ENCODE measurements at regions not wholly inside any gene's neighbourhood (a gene's known extent, or its start where the extent isn't known, plus 50 kb on each side); places are given as distances from the start of the nearest gene placed in this dataset.

DNA sequence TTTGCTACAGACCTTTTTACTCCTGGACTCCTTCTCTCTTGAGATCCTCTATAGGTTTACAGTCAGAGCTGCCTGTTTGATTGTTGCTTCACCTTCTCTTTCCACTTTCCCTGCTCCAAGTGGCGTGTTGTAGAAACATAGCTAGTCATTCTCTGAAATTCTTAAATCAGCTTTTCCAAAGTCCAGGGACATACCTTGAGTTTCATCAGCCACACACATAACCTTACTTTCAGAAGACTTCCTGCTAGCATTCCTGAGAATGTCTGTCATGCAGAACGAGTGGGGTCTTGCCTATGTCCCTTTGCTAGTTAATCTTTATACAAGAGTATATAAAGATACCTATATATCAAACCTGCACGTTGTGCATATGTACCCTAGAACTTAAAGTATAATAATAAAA lies 230.3 kb upstream of the ZNF462 start:
- Mint-ChIP-seq H3K4me1 (no peaks in the 10 kb centered on the region), H3K9me3 (peaks cover 5 to 30% (median 8%) of the 10 kb centered on the region in 7 donors), H3K36me3 (no peaks in the 10 kb centered on the region), H3K27me3 (no peaks in the 10 kb centered on the region), H3K4me3 (no peak overlapping the region), H3K27ac (no peak overlapping the region)
- Histone ChIP-seq H3K4me3 (ENCODE audit: low read depth, low read length) (no peak overlapping the region), H3K9me3 (ENCODE audit: control insufficient read depth in 2 of 2, low read length in 2 of 2) (no peaks in the 10 kb centered on the region), H3K27me3 (ENCODE audit: control insufficient read depth, insufficient read depth, low read length) (no peaks in the 10 kb centered on the region), H3K4me1 (ENCODE audit: control insufficient read depth, insufficient read depth, low read length, poor library complexity, severe bottlenecking) (no peaks in the 10 kb centered on the region), H3K27ac (ENCODE audit: insufficient read depth, low read length, poor library complexity, severe bottlenecking) (no peak overlapping the region), H3K36me3 (ENCODE audit: control insufficient read depth, insufficient read depth, low read length) (no peaks in the 10 kb centered on the region)
- no peak for ATAC-seq (ENCODE audit: low read depth in 2 of 2)
- DNase-seq = no peak

DNA sequence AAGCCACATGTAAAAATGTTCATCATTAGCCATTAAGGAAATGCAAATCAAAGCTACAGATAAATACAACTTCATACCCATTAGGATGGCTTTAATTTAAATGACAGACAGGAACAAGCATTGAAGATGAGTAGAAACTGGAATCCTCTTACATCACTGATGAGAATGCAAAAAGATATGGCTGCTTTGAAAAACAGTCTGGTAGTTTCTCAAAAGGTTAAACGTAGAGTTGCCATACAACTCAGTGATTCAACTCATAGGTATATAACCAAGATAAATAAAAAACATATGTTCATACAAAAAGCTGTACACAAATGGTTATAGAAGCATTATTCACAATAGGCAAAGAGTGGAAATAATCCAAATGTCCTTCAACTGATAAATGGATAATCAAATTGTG lies 228.8 kb upstream of the ZNF462 start:
- no peaks in the 10 kb centered on the region for H3K9me3 ChIP-seq (ENCODE audit: control insufficient read depth in 2 of 2, low read length in 2 of 2)
- no peaks in the 10 kb centered on the region for H3K4me1 ChIP-seq (ENCODE audit: control insufficient read depth, insufficient read depth, low read length, poor library complexity, severe bottlenecking)
- H3K36me3 ChIP-seq (ENCODE audit: control insufficient read depth, insufficient read depth, low read length) = no peaks in the 10 kb centered on the region
- H3K27ac ChIP-seq (ENCODE audit: insufficient read depth, low read length, poor library complexity, severe bottlenecking) = no peak overlapping the region
- Mint-ChIP-seq H3K27ac (no peak overlapping the region), H3K36me3 (no peaks in the 10 kb centered on the region), H3K9me3 (peaks cover 2 to 30% (median 10%) of the 10 kb centered on the region in 7 donors), H3K27me3 (no peaks in the 10 kb centered on the region), H3K4me3 (no peak overlapping the region), H3K4me1 (no peaks in the 10 kb centered on the region)
- H3K4me3 ChIP-seq (ENCODE audit: low read depth, low read length) = no peak overlapping the region
- ATAC-seq (ENCODE audit: low read depth in 2 of 2) (no peak), DNase-seq (no peak)
- H3K27me3 ChIP-seq (ENCODE audit: control insufficient read depth, insufficient read depth, low read length) = no peaks in the 10 kb centered on the region

DNA sequence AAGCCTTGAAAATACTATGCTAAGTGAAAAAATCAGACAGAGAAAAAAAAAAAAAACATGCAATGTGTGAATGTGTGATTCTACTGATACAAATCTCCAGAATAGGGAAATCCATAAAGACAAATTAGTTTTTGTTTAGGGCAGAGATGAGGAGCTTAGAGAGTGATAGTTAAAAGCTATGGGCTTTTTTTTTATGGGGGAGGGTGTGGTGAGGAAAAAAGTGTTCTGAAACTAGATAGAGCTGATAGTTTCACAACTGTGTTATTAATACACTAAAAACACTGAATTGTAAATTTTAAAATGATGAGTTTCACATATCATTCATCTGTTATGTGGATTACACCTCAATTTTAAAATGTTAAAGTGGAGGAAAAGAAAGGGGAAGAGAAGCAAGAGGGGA lies 228.3 kb upstream of the ZNF462 start:
- H3K27ac Mint-ChIP-seq = no peak overlapping the region
- H3K27me3 Mint-ChIP-seq = no peaks in the 10 kb centered on the region
- Histone ChIP-seq H3K9me3 (ENCODE audit: control insufficient read depth in 2 of 2, low read length in 2 of 2) (no peaks in the 10 kb centered on the region), H3K27me3 (ENCODE audit: control insufficient read depth, insufficient read depth, low read length) (no peaks in the 10 kb centered on the region), H3K4me3 (ENCODE audit: low read depth, low read length) (no peak overlapping the region), H3K27ac (ENCODE audit: insufficient read depth, low read length, poor library complexity, severe bottlenecking) (no peak overlapping the region), H3K36me3 (ENCODE audit: control insufficient read depth, insufficient read depth, low read length) (no peaks in the 10 kb centered on the region), H3K4me1 (ENCODE audit: control insufficient read depth, insufficient read depth, low read length, poor library complexity, severe bottlenecking) (no peaks in the 10 kb centered on the region)
- ATAC-seq (ENCODE audit: low read depth in 2 of 2) (no peak), DNase-seq (no peak)
- peaks cover 2 to 26% (median 7%) of the 10 kb centered on the region in 7 donors for H3K9me3 Mint-ChIP-seq
- H3K36me3 Mint-ChIP-seq = no peaks in the 10 kb centered on the region
- H3K4me3 Mint-ChIP-seq = peak overlapping the region in 1 of 4 donors; percentile 21
- H3K4me1 Mint-ChIP-seq = no peaks in the 10 kb centered on the region

DNA sequence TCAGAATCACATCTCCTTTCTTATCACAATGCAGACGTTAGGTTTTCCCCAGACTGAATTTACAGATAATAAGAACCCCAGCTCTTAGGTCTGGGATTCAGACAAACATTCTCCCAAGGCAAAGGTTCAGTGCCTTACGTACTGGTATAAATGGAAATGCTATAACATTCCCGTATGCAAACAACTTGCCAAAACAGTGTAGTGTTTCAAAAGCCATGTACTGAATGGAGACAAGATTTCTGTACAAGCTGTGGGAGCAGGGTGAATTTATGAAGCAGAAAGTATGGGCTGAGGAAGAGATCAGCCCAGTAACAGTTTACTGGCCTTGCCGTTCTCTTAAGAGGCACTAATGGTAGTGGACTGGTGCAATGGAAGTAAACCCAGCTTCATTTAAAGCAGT lies 225.5 kb upstream of the ZNF462 start:
- Mint-ChIP-seq H3K27ac (no peak overlapping the region), H3K27me3 (no peaks in the 10 kb centered on the region), H3K4me1 (no peaks in the 10 kb centered on the region), H3K4me3 (no peak overlapping the region), H3K36me3 (no peaks in the 10 kb centered on the region), H3K9me3 (peaks cover 0 to 10% (median 4%) of the 10 kb centered on the region in 7 donors)
- Histone ChIP-seq H3K36me3 (ENCODE audit: control insufficient read depth, insufficient read depth, low read length) (no peaks in the 10 kb centered on the region), H3K4me3 (ENCODE audit: low read depth, low read length) (no peak overlapping the region), H3K9me3 (ENCODE audit: control insufficient read depth in 2 of 2, low read length in 2 of 2) (no peaks in the 10 kb centered on the region), H3K27me3 (ENCODE audit: control insufficient read depth, insufficient read depth, low read length) (no peaks in the 10 kb centered on the region), H3K27ac (ENCODE audit: insufficient read depth, low read length, poor library complexity, severe bottlenecking) (no peak overlapping the region), H3K4me1 (ENCODE audit: control insufficient read depth, insufficient read depth, low read length, poor library complexity, severe bottlenecking) (no peaks in the 10 kb centered on the region)
- no peak for ATAC-seq (ENCODE audit: low read depth in 2 of 2)
- DNase-seq = no peak

DNA sequence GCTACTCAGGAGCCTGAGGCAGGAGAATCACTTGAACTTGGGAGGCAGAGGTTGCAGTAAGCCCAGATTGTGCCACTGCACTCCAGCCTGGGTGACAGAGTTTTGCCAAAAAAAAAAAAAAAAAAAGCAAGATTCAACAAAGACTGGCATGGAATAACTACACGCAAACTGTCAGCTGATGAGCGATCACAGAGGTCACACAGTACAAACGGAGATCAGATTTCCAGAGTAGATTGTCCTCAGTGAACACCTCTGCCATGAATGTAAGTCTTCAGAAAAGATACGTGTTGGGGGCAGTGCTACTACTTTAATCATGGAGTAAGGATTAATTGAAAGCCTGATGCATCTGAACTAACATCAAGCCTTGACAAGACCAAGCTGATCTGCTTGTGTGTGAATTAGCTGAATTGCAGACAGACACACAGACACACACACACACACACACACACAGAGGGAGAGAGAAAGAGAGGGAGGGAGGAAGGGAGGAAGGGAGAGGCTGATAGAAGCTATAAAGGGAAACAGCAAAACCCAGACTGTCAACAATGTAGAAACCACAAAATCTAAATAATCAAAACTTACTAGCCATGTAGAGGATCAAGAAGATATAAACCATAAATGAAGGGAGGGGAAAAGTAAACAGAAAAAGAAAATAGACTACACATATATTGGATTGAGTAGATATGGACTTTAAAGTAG lies 222.9 kb upstream of the ZNF462 start:
- no peak overlapping the region for H3K27ac ChIP-seq (ENCODE audit: insufficient read depth, low read length, poor library complexity, severe bottlenecking)
- H3K4me1 ChIP-seq (ENCODE audit: control insufficient read depth, insufficient read depth, low read length, poor library complexity, severe bottlenecking) = no peaks in the 10 kb centered on the region
- DNase-seq (no peak), ATAC-seq (ENCODE audit: low read depth in 2 of 2) (no peak)
- Mint-ChIP-seq H3K27ac (no peak overlapping the region), H3K4me1 (no peaks in the 10 kb centered on the region), H3K36me3 (no peaks in the 10 kb centered on the region), H3K9me3 (peaks cover 2 to 16% (median 9%) of the 10 kb centered on the region in 7 donors), H3K4me3 (no peak overlapping the region), H3K27me3 (no peaks in the 10 kb centered on the region)
- no peaks in the 10 kb centered on the region for H3K36me3 ChIP-seq (ENCODE audit: control insufficient read depth, insufficient read depth, low read length)
- no peaks in the 10 kb centered on the region for H3K27me3 ChIP-seq (ENCODE audit: control insufficient read depth, insufficient read depth, low read length)
- H3K4me3 ChIP-seq (ENCODE audit: low read depth, low read length) = no peak overlapping the region
- no peaks in the 10 kb centered on the region for H3K9me3 ChIP-seq (ENCODE audit: control insufficient read depth in 2 of 2, low read length in 2 of 2)

DNA sequence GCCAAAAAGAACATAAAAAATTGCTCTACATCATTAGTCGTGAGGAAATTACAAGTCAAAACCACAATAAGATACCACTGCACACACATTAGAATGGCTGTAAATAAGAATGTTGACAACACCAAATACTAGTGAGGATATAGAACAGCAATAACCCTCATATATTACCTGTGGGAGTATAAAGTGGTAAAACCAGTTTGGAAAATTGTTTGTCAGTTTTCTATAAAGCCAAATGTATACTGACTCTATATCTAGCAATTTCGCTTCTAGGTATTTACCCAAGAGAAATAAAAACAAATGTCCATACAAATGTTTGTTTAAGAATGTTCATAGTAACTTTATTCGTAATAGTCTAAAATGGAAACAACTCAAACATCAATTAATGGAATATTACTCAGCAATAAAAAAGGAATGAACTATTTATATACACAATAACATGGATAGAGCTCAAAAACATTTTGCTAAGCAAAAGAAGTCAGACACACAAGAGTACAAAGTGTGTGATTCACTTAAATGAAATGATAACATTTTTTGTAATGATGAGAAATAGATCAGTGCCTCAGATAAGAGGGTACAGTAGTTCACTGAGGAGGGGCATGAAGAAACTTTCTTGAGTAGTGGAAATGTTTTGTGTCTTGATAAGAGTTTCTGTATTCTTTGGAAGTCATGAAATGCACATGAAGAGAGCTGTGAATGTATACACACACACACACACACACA lies 219.6 kb upstream of the ZNF462 start:
- Histone ChIP-seq H3K4me3 (ENCODE audit: low read depth, low read length) (no peak overlapping the region), H3K27me3 (ENCODE audit: control insufficient read depth, insufficient read depth, low read length) (no peaks in the 10 kb centered on the region), H3K4me1 (ENCODE audit: control insufficient read depth, insufficient read depth, low read length, poor library complexity, severe bottlenecking) (no peaks in the 10 kb centered on the region), H3K27ac (ENCODE audit: insufficient read depth, low read length, poor library complexity, severe bottlenecking) (no peak overlapping the region), H3K9me3 (ENCODE audit: control insufficient read depth in 2 of 2, low read length in 2 of 2) (no peaks in the 10 kb centered on the region), H3K36me3 (ENCODE audit: control insufficient read depth, insufficient read depth, low read length) (no peaks in the 10 kb centered on the region)
- Mint-ChIP-seq H3K4me3 (no peak overlapping the region), H3K9me3 (peaks cover 2 to 19% (median 8%) of the 10 kb centered on the region in 7 donors), H3K27me3 (no peaks in the 10 kb centered on the region), H3K4me1 (no peaks in the 10 kb centered on the region), H3K36me3 (no peaks in the 10 kb centered on the region), H3K27ac (no peak overlapping the region)
- ATAC-seq (ENCODE audit: low read depth in 2 of 2) (no peak), DNase-seq (no peak)

DNA sequence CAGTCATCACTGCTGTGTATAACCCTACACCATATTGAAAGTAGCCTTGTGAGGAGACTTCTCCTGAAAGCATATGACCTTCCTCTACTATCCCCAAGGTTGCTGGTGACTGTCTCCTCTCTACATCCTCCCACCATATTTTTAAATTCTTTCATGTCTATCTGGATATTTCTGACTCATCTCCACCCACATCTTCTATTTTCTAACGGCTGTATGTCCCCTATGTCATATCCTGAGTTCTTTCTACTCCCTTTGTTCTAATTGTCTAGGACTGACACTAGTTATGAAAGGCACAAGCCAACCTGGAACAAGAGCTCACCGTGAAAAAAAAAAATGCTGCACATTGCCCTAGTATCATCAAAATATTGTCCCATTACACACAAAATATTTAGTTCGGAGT lies 218.3 kb upstream of the ZNF462 start:
- Mint-ChIP-seq H3K27me3 (no peaks in the 10 kb centered on the region), H3K4me1 (no peaks in the 10 kb centered on the region), H3K27ac (no peak overlapping the region), H3K36me3 (no peaks in the 10 kb centered on the region), H3K9me3 (peaks cover 1 to 16% (median 8%) of the 10 kb centered on the region in 7 donors), H3K4me3 (no peak overlapping the region)
- H3K27me3 ChIP-seq (ENCODE audit: control insufficient read depth, insufficient read depth, low read length) = no peaks in the 10 kb centered on the region
- H3K9me3 ChIP-seq (ENCODE audit: control insufficient read depth in 2 of 2, low read length in 2 of 2) = no peaks in the 10 kb centered on the region
- H3K36me3 ChIP-seq (ENCODE audit: control insufficient read depth, insufficient read depth, low read length) = no peaks in the 10 kb centered on the region
- no peak overlapping the region for H3K4me3 ChIP-seq (ENCODE audit: low read depth, low read length)
- DNase-seq (no peak), ATAC-seq (ENCODE audit: low read depth in 2 of 2) (no peak)
- no peak overlapping the region for H3K27ac ChIP-seq (ENCODE audit: insufficient read depth, low read length, poor library complexity, severe bottlenecking)
- H3K4me1 ChIP-seq (ENCODE audit: control insufficient read depth, insufficient read depth, low read length, poor library complexity, severe bottlenecking) = no peaks in the 10 kb centered on the region

DNA sequence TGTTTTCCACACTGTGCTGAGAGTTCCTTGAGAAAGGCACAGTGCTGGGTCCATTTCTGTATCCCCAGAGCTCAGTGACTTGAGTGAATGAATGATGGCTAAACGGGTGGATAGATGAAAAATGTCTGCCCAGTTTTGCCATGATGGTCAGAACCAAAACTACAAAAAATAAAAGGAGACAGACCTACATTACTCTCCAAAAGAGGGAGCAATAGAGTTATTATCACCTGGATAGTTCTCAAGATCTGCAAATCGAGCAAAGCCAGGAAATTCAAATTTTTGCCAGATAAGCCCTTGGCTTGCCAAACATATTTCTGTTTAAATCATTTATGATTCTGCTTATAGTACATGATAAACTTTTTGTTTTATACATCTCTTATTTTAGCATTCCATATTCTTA lies 214.2 kb upstream of the ZNF462 start:
- H3K4me3 Mint-ChIP-seq = no peak overlapping the region
- H3K27ac Mint-ChIP-seq = no peak overlapping the region
- H3K36me3 Mint-ChIP-seq = no peaks in the 10 kb centered on the region

More for the DNA sequence above, 214.2 kb upstream of the ZNF462 start:
- H3K9me3 ChIP-seq (ENCODE audit: control insufficient read depth in 2 of 2, low read length in 2 of 2) = no peaks in the 10 kb centered on the region
- ATAC-seq (ENCODE audit: low read depth in 2 of 2) = no peak
- H3K27me3 ChIP-seq (ENCODE audit: control insufficient read depth, insufficient read depth, low read length) = no peaks in the 10 kb centered on the region
- H3K36me3 ChIP-seq (ENCODE audit: control insufficient read depth, insufficient read depth, low read length) = no peaks in the 10 kb centered on the region
- H3K4me1 Mint-ChIP-seq = no peaks in the 10 kb centered on the region
- no peaks in the 10 kb centered on the region for H3K27me3 Mint-ChIP-seq
- DNase-seq = no peak
- no peak overlapping the region for H3K27ac ChIP-seq (ENCODE audit: insufficient read depth, low read length, poor library complexity, severe bottlenecking)
- peaks cover 4 to 12% (median 5%) of the 10 kb centered on the region in 7 donors for H3K9me3 Mint-ChIP-seq
- H3K4me1 ChIP-seq (ENCODE audit: control insufficient read depth, insufficient read depth, low read length, poor library complexity, severe bottlenecking) = no peaks in the 10 kb centered on the region
- H3K4me3 ChIP-seq (ENCODE audit: low read depth, low read length) = no peak overlapping the region
